ENCODE measurements at regions not wholly inside any gene's neighbourhood (a gene's known extent, or its start where the extent isn't known, plus 50 kb on each side); places are given as distances from the start of the nearest gene placed in this dataset.

- TF ChIP-seq, protein P1, sequence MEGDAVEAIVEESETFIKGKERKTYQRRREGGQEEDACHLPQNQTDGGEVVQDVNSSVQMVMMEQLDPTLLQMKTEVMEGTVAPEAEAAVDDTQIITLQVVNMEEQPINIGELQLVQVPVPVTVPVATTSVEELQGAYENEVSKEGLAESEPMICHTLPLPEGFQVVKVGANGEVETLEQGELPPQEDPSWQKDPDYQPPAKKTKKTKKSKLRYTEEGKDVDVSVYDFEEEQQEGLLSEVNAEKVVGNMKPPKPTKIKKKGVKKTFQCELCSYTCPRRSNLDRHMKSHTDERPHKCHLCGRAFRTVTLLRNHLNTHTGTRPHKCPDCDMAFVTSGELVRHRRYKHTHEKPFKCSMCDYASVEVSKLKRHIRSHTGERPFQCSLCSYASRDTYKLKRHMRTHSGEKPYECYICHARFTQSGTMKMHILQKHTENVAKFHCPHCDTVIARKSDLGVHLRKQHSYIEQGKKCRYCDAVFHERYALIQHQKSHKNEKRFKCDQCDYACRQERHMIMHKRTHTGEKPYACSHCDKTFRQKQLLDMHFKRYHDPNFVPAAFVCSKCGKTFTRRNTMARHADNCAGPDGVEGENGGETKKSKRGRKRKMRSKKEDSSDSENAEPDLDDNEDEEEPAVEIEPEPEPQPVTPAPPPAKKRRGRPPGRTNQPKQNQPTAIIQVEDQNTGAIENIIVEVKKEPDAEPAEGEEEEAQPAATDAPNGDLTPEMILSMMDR (IDR thresholded peaks at IDR 0.05), result no peak
- no peak for TF ChIP-seq POLR2A (IDR thresholded peaks at IDR 0.05)
- TF ChIP-seq POLR2AphosphoS5 (IDR thresholded peaks at IDR 0.05), result no peak
- TF ChIP-seq EP300 (IDR thresholded peaks at IDR 0.05), result no peak
Observed at GRCh38 chr3:16090706-16091105, 83.8 kb upstream of the GALNT15 start.
